ENCODE measurements at regions not wholly inside any gene's neighbourhood (a gene's known extent, or its start where the extent isn't known, plus 50 kb on each side); places are given as distances from the start of the nearest gene placed in this dataset.
"Not testable (repeated sequence)": the region's sequence is repeated elsewhere in the genome, so short reads cannot be mapped to it uniquely, and the experiment has no call there.

DNA sequence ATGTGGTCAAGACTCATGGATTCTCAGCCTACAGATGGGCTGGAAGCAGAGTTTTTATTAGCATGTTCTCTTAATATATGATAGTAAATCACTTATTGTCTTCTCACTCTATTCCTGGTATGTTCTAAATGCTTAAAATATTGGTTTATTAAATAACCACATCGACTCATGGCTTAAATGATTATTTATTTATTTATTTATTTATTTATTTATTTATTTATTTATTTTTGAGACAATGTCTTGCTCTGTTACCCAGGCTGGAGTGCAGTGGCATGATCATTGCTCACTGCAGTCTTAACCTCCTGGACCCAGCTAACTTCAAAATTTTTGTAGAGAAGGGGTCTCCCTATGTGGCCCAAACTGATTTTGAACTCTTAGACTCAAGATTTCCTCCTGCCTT, 457.2 kb upstream of the TNC start:
- DNase-seq: no peak

DNA sequence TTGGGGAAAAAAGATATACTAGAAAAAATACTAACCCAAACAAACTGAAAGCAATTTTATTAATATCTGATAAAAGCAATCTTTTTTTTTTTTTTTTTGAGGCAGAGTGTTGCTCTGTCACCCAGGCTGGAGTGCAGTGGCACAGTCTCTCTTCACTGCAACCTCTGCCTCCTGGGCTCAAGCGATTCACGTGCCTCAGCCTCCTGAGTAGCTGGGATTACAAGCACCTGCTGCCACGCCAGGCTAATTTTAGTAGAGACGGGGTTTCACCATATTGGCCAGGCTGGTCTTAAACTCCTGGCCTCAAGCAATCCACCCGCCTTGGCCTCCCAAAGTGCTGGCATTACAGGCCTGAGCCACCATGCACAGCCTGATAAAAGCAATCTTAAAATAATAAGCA, 467.5 kb upstream of the TNC start:
- DNase-seq: not testable (repeated sequence)

DNA sequence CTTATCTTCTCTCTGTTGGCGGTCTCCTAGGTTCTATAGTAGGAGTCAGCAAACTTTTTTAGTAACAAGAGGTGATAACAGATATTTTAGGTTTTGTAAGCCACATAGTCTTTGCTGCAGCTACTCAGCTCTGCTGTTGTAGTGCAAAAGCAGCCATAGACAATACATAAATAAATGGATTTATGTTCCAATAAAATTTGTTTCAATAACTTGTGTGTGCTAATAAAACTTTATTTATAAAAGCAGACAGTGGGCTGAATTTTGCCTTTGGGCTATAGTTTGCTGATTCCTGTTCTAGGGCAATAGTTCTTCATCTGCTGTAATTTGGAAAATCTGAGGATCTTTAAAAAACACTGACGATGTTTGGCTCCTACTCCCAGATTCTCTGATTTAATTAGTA, 469.4 kb upstream of the TNC start:
- DNase-seq: no peak

DNA sequence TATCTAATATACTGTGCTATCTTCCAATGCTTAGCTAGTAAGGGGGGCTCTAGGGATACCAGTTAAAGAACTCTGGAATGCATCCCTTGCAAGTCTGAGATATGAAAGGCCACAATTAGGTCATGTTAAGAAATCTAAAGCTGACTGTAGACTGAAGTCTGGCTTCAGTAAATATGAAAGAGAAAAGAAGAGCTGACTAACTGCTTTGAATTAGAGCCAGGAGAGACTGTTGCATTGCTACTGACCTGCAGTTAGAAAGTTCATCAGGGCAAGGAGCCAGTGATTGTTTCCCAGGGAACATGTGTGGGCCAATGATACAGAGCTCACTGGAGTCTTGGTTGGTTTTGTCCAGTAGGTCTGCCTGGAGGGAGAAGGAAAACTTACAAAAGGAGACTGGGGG, 472.1 kb upstream of the TNC start:
- DNase-seq: no peak

DNA sequence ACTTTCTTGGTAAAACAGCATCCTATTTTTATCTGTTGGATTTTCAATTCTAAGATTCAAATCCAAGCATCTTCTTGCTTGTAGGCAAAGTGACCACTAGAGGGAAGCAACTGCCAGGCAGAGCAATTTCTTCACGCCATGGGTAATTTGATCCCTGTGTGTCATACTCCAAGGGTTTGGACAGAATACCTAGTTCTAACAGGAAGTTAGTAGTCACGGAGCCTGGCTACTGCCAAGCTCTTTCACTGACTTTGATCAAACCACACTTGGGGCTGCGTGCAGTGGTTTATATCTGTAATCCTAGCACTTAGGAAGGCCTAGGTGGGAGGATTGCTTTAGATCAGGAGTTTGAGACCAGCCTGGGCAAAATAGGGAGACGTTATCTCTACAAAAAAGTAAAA, 473.6 kb upstream of the TNC start:
- DNase-seq: peak; percentile 77

DNA sequence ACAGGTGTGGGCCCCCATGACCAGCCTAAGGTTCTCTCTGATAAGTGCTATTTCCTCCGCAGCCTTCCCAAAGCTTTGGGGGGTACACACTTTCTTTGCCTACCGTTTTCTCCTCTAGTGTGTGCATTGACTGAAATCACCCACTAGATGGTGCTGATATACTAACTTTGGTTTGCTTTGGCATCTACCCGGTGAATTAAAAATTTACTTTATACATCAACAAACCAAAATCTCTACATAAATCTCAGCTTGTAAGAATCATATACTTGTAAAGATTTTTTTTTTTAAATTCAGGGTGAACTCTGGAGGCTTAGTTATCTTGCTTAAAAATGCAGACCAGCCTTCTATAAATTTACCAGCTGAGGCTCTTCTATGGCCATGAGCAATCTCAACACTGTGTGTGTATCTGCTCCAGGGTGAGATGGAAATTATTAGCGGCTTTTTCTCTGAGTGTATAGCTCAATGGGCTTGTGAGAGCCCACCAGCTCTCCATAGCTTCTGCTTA, 475.7 kb upstream of the TNC start:
- no peak for DNase-seq

DNA sequence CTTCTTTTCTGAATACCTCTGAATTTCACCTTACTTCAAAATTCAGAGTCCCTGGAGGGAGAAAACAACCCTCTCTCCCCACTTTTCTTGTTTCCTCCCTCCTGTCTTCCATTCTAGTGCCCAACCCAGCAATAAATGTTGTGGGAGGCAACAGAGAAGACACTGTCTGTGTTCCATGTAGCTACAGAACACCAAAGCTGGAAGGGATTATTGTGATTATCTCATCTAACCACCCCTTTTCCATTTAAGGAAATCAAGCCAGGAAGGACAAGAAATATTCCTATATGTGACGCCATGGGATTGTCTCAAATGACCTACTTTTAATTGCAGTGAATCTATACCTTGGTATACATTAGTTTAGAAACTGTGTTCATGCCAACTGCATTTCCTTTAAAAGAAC, 476.6 kb upstream of the TNC start:
- no peak for DNase-seq

DNA sequence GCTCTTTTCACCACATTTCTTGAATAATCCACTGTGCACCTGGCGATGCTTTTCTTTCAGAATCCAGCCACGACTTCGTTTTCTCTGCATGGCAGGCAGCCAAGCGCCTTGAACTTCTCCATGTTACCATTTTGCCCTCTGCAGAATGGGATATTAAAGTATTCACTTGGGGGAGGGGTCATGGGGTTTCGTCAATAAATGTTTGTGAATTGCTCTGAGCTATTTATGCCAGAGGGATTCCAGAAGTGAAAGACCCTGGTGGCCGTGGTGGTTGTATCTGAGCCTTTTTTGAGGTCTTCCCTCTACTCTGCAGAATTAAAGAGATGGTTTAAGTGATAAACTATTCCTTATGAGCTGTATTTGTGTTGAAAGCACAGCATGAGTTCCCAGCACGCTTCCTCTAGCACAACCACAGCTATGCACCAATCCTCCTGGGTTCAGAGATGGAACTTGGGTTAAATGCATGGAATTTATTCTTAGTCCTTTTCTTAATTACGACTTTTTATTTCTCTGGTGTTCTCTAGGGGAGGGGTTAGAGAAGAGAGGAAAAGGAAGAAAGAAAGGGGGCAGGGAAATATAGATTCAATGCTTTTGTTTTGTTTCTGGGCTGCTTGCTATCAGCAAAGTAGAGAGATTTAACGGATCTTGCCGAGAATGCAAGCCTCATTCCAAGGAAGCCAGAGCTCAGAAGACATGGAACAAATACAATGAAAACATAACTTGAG, 478.2 kb upstream of the TNC start:
- DNase-seq: peak; percentile 62

DNA sequence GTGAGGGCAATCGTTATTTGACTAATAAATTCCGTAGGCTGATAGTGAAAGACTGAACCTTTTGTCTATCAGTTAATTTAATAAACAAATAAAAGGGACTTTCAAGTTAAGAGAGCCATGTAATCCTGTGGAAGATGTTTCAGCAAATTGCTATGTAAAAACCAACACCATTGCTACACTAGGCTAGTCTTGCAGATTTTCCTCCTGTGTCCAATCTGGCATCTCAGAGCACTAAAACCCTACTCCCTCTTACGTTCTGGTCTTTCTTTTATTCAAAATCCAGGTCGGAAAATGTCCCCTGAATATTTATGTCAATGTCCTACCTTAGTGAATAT, 478.8 kb upstream of the TNC start:
- DNase-seq: no peak

DNA sequence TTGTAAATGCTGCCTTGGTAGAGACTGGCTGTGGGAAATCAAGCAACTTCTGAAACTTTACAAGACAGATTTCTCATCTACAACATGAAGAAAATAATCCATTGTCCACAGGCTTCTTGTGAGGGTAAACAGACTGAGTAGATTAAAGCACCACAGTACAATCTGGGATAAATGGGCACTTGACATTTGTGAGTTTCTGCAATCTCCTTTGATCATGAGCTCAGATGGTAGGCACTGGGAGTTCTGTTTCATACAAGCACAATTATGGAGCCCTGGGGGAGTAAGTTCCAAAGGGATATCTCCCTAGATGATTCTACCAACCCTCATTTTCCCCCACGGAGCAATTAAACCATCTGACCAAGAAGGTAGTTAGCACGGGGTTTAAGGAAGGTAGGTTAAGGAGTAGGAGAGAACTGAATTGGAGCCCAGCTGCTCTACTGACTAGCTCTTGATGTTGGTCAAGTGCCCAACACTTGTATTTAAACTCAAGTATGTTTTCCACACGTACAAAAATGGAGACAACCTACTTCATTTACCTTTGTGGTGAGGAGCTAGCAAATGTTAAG, 479.5 kb upstream of the TNC start:
- DNase-seq: no peak

DNA sequence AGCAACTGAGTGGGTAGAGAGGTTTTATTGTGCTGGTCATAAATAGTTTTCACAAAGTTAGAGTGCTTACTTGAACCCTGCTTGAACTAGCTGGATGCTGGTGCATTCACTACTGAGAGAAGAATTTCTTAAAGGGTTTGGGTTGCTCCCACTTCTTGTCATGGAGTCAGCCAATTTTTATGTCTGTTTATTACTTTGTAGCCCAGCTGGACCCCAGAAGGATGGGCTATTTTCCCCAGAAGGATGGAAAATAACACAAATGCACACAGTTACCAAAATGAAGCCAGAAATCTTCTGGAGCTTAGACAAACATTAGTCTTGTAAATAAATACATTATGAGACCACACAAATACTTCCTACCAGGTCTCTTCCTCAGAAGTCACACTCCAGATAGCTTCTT, 480.8 kb upstream of the TNC start:
- DNase-seq: no peak

DNA sequence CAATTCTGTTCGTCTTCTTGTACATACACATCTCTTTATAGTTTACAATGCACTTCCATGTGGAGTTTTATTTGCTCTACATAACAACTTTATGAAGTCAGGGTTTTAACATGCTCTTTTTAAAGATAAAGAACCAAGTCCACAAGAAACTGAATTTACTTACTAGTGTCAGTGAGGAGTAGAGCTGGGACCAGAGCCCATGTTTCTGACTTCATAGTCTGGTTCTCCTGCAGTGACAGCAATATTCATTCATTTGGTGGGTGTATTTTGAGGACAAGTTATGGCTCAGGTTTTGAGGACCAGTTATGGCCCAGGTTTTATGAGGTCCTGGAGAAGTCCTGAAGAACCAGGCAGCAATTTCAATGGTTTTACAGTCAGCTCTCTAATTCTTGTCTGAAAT, 481.9 kb upstream of the TNC start:
- DNase-seq: no peak

DNA sequence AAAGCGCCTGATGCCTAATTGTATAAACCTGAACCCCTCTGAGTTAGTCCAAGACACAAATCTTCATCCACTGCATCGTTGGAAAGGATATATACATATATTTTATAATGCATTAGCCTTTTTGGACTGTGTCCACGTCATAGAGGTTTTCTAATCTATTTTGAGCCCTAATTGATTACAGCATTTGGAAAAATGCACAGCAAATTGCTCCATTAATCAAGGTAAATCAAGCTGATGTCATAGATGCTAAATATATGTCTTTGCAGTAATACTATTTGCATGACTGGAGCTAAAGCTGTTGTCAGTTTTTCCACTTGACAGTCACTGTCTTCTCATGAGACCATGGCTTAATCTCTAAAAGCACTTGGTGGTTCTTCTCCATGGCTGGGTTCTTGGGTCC, 483.5 kb upstream of the TNC start:
- no peak for DNase-seq

DNA sequence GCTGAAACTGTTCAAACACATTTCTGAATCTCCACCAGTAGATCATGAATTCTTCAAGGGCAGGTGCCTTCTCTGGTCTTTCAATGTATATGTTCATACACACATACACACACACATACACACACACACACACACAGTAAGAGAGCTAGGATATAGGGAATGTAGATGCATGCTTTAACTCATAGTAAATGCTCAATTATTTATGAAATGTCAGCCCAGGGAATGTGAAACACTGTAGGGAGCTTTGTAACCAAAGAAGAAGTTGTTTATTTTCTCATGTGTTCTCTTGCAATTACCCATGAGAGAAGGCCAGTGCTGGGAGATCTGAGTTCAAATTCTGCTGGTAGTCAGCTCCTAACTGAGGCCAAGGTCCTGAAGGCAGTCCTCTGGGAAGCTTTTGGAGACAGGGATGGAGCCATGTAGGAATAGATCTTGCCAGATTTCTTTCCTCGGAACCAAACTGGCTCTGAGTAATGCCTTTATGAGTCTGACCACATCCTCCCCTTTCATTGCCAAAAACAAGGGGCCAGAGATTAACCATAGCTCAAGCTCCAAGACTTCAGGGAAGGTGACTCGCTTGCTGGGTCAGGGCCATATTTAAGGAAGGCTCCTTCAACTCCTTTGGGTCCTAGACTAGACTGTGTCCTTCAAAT, 487.0 kb upstream of the TNC start:
- no peak for DNase-seq

DNA sequence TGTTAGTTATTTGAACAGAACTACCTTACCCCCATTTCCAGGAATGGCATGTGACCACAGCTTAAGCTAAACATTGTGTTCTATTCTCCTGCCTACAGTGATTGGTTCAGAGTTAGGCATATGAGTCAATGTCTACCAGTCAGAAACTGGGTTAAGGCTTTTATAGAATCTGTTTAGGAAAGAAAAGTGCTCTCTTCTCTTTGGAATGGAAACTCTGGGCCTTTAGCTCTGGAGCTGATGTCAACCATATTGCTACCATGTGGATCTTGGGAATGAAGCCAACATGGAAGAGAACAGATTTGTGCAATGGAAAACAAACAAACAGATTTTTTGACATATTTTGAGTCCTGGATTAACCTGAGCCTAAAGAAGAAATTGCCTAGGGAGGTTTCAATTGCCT, 488.9 kb upstream of the TNC start:
- DNase-seq: no peak

DNA sequence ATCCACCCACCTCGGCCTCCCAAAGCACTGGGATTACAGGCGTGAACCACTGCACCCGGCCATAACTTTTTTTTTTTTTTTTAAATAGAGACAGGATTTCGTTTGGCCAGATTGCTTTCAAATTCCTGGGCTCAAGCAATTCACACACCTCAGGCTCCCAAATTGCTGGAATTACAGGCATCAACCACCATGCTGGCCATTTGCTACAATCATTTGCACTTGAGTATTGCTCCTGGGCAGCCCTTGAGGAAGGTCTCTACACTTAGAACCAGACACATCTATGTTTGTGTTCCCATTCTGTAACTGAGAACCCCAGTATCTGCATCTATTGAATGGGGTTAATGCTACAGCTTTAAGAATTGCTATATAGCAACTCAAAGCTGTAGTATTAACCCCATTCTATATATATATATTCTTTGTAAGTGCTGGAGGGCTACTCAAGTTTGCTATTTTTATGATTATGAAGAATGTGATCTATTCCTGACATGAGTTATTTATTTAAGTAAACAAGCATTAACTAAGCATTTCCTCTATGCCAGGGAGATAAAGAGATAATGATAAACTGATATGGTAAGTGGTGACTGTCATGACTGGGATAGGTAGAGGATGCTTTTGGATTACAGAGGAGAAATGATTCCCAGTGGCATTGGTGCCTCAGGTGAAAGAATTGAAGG, 496.5 kb upstream of the TNC start:
- DNase-seq: no peak

DNA sequence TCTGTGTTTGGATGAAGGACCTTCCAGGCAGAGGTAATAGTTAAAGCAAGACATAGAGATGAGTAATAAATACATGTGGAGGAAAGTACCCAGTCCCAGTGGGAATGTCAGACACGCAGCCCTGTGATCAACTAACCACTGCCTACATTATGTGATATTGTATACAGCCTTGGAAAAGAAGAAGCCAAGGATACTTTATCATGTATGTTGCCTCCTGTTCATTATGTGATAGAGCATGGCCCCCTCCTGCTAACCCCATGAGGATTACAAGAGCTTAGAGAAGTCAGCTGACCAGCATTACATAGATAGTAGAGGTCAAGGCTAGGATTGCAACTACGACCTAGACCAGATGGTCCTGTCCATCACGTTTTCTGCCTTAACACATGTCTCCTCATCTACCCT, 497.0 kb upstream of the TNC start:
- DNase-seq: no peak

DNA sequence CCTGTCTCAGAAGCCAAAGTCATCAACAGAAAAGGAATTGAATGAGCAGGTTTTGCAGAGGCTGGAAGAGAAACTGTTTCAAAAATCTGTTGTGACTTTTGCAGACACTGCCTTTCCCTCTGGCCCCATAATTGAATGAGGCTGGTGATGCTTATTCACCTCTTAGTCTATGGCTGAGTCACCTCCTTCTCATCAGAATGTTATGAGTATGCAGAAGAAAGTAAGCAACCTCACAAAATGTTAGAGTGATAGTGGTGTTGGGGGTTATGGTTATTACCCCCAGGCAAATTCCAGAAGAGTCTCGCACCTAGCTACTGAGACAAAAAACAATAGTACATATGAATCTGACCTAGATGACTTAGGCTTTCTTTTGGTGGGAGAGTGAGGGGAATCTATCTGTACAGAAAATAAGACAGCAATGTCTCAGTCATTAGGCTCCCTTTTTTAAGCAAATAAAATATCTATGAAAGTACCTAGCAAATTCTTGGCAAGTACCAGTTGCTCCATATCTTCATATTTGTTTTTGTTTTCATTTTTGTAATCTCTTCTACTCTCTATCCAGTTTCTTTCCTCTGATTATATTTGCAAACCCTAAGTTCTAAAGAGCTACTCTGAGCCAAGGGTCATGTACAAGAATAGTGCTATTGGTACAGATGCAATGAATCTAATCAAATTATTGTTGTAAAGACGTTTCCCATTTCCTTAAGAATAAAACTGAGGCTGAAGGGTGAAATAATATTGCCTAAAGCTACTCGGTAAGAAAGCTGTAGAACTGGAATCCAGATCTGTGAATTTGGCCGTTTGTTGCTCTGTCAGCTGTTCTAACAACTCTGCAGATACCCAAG, 498.1 kb upstream of the TNC start:
- no peak for DNase-seq

DNA sequence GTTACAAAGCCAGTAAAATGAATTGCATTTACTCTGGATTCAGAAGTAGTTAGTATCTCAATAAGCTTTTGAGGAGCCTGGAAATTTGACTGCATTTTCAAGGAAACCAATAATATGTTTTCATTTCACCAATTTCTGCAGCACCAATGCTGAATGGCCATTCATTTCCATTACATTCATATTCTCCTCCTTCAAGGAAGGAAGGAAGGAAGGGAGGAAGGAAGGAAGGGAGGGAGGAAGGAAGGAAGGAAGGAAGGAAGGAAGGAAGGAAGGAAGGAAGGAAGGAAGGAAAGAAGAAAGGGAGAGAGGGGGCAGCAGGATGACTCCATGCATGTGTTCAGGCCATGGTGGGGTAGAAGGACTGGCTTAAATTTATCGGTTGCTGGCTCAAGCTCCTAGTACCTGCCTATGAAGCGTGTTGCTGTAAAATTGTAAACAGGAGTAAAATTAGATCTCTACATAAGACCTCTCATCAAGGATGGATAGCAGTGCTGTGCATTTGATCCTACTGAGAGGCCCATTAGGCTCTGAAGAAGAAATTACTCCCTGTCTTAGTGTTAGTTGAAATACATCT, 498.8 kb upstream of the TNC start:
- DNase-seq: no peak

DNA sequence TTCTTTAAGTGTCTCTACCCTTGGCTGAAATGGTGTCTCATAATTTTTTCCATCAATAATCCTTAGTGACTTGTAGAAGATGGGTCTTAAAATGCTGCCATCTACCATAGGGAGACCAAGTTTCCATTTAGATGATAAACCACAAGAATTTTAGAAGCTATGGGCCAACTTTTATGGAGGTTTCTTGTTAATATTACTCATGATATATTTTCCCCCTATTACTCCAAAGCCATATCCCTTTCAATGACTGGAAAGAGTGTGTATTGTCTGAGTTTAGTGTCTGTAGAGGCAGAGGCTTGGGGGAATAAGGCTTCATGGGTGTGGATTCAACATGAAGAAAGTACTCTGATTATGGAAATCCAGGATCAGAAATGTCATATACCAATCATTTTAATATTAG, 507.3 kb upstream of the TNC start:
- DNase-seq: no peak

DNA sequence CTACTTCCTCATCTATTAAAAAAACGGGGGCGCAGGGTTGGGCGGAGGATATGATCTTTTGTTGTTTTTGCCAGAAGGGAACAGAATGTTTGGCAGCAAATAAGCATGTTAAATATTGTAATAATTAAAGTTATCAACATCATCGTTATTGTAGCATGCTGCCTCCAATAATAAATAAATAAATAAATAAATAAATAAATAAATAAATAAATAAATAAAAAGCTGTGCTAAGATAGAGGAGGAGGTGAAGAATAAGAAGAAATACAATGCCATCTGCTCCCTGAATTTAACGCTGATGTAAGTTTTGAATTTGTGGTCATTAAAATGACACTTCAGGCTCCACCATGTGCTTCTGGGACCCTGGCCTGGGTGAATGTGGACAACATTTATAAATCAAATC, 508.0 kb upstream of the TNC start:
- DNase-seq: no peak

DNA sequence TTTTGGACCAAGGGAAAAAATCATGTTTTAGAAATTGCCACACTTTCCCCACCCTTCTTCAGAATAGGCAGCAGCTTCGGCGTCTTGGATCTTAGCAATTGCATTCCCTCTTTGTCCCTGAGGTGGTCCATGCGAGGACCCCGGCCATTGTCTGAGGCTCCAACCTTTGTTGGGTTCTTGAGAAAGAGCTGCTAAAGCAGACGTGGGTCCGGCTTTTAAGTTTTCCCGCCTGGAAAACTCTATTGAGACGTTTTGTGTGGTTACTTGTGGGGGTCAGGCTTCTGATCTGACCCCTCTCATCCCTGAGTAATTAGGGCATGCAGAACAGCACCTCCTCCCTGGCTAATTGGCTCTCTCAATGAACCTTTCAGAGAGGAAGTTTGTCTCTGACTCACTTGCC, 509.6 kb upstream of the TNC start:
- DNase-seq: no peak

DNA sequence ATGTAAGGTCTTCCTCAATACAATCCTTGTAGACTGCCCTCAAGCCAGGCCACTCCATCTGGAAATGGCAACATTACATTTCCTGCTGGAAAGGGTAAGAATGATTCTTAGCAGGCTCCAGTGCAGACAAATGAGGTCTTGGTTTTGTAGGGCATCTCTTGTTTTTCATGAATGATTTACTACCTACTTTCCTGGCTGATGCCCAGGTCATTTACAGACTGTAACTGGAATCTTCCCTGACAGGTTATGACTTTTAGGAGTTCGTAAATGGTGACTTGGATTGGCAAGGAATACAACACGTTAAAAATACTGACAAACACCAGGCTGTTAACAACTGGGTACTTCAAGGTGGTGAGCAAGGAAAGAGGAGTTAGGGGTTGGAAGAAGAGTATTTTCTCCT, 510.5 kb upstream of the TNC start:
- no peak for DNase-seq
